CD4-positive, alpha-beta T cell (primary cell): ENCODE measurements at regions not wholly inside any gene's neighbourhood (a gene's known extent, or its start where the extent isn't known, plus 50 kb on each side); places are given as distances from the start of the nearest gene placed in this dataset.
A peak's percentile ranks its signal among the peaks of the same experiment; 100 is the strongest.

Experiments used
- ATAC-seq: fragments of 200-7000 bp; cut with Tn5 transposase; one replicate; pipeline ENCODE4 v1.10.0; 2022; ENCODE audit warnings: mild to moderate bottlenecking; ENCODE audit not compliant: poor library complexity
- CTCF ChIA-PET: fragments of 350-600 bp; sonication (Branson Sonifier 250); formaldehyde crosslinking; loops from one replicate; lab custom pipeline; 2021; ENCODE audit warnings: antibody characterized with exemption, inconsistent platforms; lab: Charles Lee
- POLR2A ChIA-PET: fragments of 350-600 bp; sonication (Branson Sonifier 250); formaldehyde crosslinking; loops from one replicate; lab custom pipeline; 2021; ENCODE audit warnings: antibody characterized with exemption, inconsistent platforms; lab: Charles Lee
- DNase-seq, 14 experiments: peaks; one replicate each; pipeline ENCODE4 v3.0.0-alpha.2; 2013 to 2020; ENCODE audit warnings: mixed read lengths in 2 of 14
- H3K27ac ChIP-seq, 2 donors: one replicate each; pipeline versions ENCODE4 v1.5.1 to v1.7.0; 2013; ENCODE audit warnings: low read length in 2 of 2, low read depth in 1 of 2, mild to moderate bottlenecking in 1 of 2
- H3K27me3 ChIP-seq, 2 experiments: 1 replicate in 1 of 2; 2 replicates in 1 of 2; pipeline versions ENCODE4 v1.6.1 to v1.7.0; 2013; ENCODE audit warnings: low read length in 2 of 2, control low read depth in 1 of 2, mild to moderate bottlenecking in 1 of 2, moderate library complexity in 1 of 2; ENCODE audit not compliant: insufficient read depth in 2 of 2, control insufficient read depth in 1 of 2
- H3K36me3 ChIP-seq: one replicate; pipeline ENCODE4 v1.6.1; 2013; ENCODE audit warnings: low read length, control low read depth; ENCODE audit not compliant: insufficient read depth
- H3K4me1 ChIP-seq: one replicate; pipeline ENCODE4 v1.6.1; 2013; ENCODE audit warnings: low read length, control low read depth; ENCODE audit not compliant: insufficient read depth
- H3K4me3 ChIP-seq: one replicate; pipeline ENCODE4 v1.5.1; 2013; ENCODE audit warnings: mild to moderate bottlenecking, low read length, moderate library complexity
- H3K9me3 ChIP-seq, 2 experiments: 1 replicate in 1 of 2; 2 replicates in 1 of 2; pipeline versions ENCODE4 v1.6.1 to v1.7.0; 2013; ENCODE audit warnings: low read length in 2 of 2, mild to moderate bottlenecking in 2 of 2, control low read depth in 1 of 2, moderate library complexity in 1 of 2; ENCODE audit not compliant: control insufficient read depth in 1 of 2, insufficient read depth in 1 of 2
- H3K27ac Mint-ChIP-seq: one replicate; pipeline ENCODE4 v1.8.0; 2020; ENCODE audit warnings: mixed read lengths
- H3K27me3 Mint-ChIP-seq: one replicate; pipeline ENCODE4 v1.8.0; 2021; ENCODE audit warnings: mixed read lengths
- H3K36me3 Mint-ChIP-seq: one replicate; pipeline ENCODE4 v1.8.0; 2021; ENCODE audit warnings: low read depth, mixed read lengths
- H3K4me1 Mint-ChIP-seq: one replicate; pipeline ENCODE4 v1.8.0; 2021; ENCODE audit warnings: low read depth, mixed read lengths
- H3K4me3 Mint-ChIP-seq: one replicate; pipeline ENCODE4 v1.8.0; 2020; ENCODE audit warnings: mild to moderate bottlenecking, mixed read lengths
- H3K9me3 Mint-ChIP-seq: one replicate; pipeline ENCODE4 v1.8.0; 2020; ENCODE audit warnings: mixed read lengths
- intact Hi-C, 2 experiments: fragments of 100-400 bp; cut with DNase I in 1 of 2; cut with micrococcal nuclease in 1 of 2; formaldehyde crosslinking; loops; one replicate each; pipeline versions ENCODE4 v1.15.1 to v1.9.0; 2023 to 2025; cut with DNase I, micrococcal nuclease
- TF ChIP-seq, protein P1 (sequence below): fragments of 200-600 bp; IDR thresholded peaks from one replicate; pipeline ENCODE4 v1.8.0; 2022; ENCODE audit warnings: antibody characterized with exemption, mild to moderate bottlenecking

DNA sequence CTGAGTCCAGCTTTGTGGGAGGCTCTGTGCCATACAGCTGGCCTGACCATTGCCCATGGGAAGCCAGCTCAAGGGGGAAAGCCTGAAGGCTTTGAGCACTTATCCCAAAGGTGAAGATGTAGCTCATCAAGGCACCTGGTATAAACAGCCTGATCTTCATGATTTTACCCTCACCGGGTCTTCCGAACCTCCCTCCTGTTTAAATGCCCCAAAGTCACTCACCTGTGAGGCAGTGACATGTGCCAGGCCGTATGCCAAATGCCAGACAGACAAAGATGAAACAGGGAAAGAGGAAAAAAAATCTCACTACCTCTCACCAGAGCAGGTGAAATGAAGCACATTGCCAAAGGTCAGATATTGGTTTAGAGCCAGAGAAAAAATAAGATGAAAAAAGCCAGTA, 62.8 kb upstream of the ITSN2 start:
- ChIA-PET CTCF (interaction anchor here (0.8 to 2.5 kb wide), 3 partner anchors 13 to 405 kb away, joined by 3 to 9 read pairs (median 5); no protein-coding TSS in a partner anchor), POLR2A (no interaction called here)
- H3K4me1 ChIP-seq: no peaks in the 10 kb centered on the region
- no peaks in the 10 kb centered on the region for H3K9me3 Mint-ChIP-seq
- H3K36me3 ChIP-seq: no peaks in the 10 kb centered on the region
- H3K27ac ChIP-seq: no peak overlapping the region
- ATAC-seq (no peak), DNase-seq (no peak)
- no peak overlapping the region for H3K4me3 Mint-ChIP-seq
- H3K9me3 ChIP-seq: no peaks in the 10 kb centered on the region
- no peaks in the 10 kb centered on the region for H3K4me1 Mint-ChIP-seq
- H3K4me3 ChIP-seq: no peak overlapping the region
- H3K27me3 Mint-ChIP-seq: no peaks in the 10 kb centered on the region
- H3K36me3 Mint-ChIP-seq: no peaks in the 10 kb centered on the region
- intact Hi-C loops: no loop called here
- TF ChIP-seq, protein P1, sequence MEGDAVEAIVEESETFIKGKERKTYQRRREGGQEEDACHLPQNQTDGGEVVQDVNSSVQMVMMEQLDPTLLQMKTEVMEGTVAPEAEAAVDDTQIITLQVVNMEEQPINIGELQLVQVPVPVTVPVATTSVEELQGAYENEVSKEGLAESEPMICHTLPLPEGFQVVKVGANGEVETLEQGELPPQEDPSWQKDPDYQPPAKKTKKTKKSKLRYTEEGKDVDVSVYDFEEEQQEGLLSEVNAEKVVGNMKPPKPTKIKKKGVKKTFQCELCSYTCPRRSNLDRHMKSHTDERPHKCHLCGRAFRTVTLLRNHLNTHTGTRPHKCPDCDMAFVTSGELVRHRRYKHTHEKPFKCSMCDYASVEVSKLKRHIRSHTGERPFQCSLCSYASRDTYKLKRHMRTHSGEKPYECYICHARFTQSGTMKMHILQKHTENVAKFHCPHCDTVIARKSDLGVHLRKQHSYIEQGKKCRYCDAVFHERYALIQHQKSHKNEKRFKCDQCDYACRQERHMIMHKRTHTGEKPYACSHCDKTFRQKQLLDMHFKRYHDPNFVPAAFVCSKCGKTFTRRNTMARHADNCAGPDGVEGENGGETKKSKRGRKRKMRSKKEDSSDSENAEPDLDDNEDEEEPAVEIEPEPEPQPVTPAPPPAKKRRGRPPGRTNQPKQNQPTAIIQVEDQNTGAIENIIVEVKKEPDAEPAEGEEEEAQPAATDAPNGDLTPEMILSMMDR: no peak
- H3K27me3 ChIP-seq: no peaks in the 10 kb centered on the region
- H3K27ac Mint-ChIP-seq: no peak overlapping the region

DNA sequence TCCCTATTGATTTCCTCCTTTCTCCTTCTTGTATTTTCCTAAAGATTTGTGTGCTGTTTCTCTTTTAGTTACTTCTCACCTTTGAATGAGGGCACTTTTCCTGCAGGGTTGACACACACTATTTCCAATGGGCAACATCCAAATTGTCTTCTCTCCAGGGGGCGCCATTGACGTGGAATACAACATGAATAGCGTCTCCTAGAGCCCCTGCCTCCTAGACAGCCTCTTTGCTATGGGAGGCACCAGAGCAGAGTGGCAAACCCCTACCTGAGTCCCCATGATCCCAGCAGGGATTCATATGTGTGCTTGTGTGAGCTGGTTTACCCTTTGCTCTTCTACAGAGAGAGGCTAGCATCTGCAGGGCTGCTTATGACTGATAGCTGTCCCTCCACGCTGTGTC, 61.3 kb upstream of the ITSN2 start:
- H3K27me3 ChIP-seq: no peaks in the 10 kb centered on the region
- Mint-ChIP-seq H3K27ac (no peak overlapping the region), H3K4me3 (no peak overlapping the region), H3K4me1 (no peaks in the 10 kb centered on the region), H3K27me3 (no peaks in the 10 kb centered on the region), H3K9me3 (no peaks in the 10 kb centered on the region), H3K36me3 (no peaks in the 10 kb centered on the region)
- H3K36me3 ChIP-seq: no peaks in the 10 kb centered on the region
- POLR2A ChIA-PET: interaction anchor here (1.1 kb wide), 1 partner anchor 406 kb away, joined by 4 read pairs; no protein-coding TSS in a partner anchor
- CTCF ChIA-PET: interaction anchor here (2.0 to 2.5 kb wide), 2 partner anchors 12 to 406 kb away, joined by 5 to 9 read pairs; no protein-coding TSS in a partner anchor
- H3K9me3 ChIP-seq: no peaks in the 10 kb centered on the region
- H3K4me3 ChIP-seq: no peak overlapping the region
- DNase-seq (peak; percentile 23 to 70 (median 40)), ATAC-seq (peak; percentile 37)
- TF ChIP-seq, protein P1: peak; percentile 42
- H3K4me1 ChIP-seq: no peaks in the 10 kb centered on the region
- intact Hi-C loops: loop anchor here in 1 of 2 experiments (1.0 kb wide), 1 partner anchor 406 kb away; no protein-coding TSS in a partner anchor
- no peak overlapping the region for H3K27ac ChIP-seq

DNA sequence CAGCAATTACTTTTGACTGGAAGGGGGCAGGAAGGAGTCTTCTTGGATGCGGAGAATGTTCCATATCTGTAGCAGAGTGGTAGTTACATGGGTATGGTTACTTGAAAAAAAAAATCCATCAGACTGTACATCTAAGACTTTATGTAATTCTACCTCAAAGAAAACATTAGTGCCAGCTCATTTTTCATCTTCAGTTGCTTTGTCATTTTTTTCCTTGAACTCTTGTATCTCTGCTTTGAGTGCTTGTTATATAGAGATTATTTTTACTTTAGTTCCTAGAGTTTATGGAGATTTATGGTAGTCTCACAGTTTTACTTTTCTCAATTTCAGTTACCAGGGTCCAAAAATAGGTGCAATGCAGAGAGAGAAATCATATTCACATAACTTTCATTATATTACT, 60.0 kb upstream of the ITSN2 start:
- intact Hi-C loops: no loop called here
- H3K36me3 Mint-ChIP-seq: no peaks in the 10 kb centered on the region
- CTCF ChIA-PET: interaction anchor here (0.6 to 1.5 kb wide), 2 partner anchors 319 to 407 kb away, joined by 3 to 4 read pairs; no protein-coding TSS in a partner anchor
- H3K27me3 Mint-ChIP-seq: no peaks in the 10 kb centered on the region
- no peaks in the 10 kb centered on the region for H3K9me3 ChIP-seq
- POLR2A ChIA-PET: no interaction called here
- no peak overlapping the region for H3K4me3 ChIP-seq
- H3K9me3 Mint-ChIP-seq: no peaks in the 10 kb centered on the region
- no peaks in the 10 kb centered on the region for H3K36me3 ChIP-seq
- ATAC-seq (no peak), DNase-seq (no peak)
- no peak overlapping the region for H3K27ac Mint-ChIP-seq
- TF ChIP-seq, protein P1: no peak
- no peak overlapping the region for H3K4me3 Mint-ChIP-seq
- H3K4me1 ChIP-seq: no peaks in the 10 kb centered on the region
- H3K4me1 Mint-ChIP-seq: no peaks in the 10 kb centered on the region
- no peaks in the 10 kb centered on the region for H3K27me3 ChIP-seq
- H3K27ac ChIP-seq: no peak overlapping the region
